Neural crest cell (in vitro differentiated cells): ENCODE measurements at regions not wholly inside any gene's neighbourhood (a gene's known extent, or its start where the extent isn't known, plus 50 kb on each side); places are given as distances from the start of the nearest gene placed in this dataset.

Experiments
- DNase-seq: peaks from one replicate; pipeline ENCODE4 v3.0.0; 2021; ENCODE audit warnings: low read depth, mixed read lengths, low spot score
- H3K27ac Mint-ChIP-seq: one replicate; pipeline ENCODE4 v1.8.0; 2021; ENCODE audit warnings: mild to moderate bottlenecking, mixed read lengths; ENCODE audit not compliant: unreplicated experiment
- H3K27me3 Mint-ChIP-seq: 2 replicates; pipeline ENCODE4 v1.8.0; 2021; ENCODE audit warnings: low read depth, mild to moderate bottlenecking, mixed read lengths
- H3K36me3 Mint-ChIP-seq: 2 replicates; pipeline ENCODE4 v1.8.0; 2021; ENCODE audit warnings: low read depth, mild to moderate bottlenecking, mixed read lengths
- H3K4me1 Mint-ChIP-seq: 2 replicates; pipeline ENCODE4 v1.8.0; 2021; ENCODE audit warnings: mixed read lengths
- H3K4me3 Mint-ChIP-seq: one replicate; pipeline ENCODE4 v1.8.0; 2021; ENCODE audit warnings: mild to moderate bottlenecking, mixed read lengths
- H3K9me3 Mint-ChIP-seq: 2 replicates; pipeline ENCODE4 v1.8.0; 2021; ENCODE audit warnings: mixed read lengths
- TF ChIP-seq, protein P1 (sequence below): fragments of 200-600 bp; sonication (generic); conservative IDR thresholded peaks from 2 replicates; pipeline ENCODE4 v1.5.0; 2021; ENCODE audit warnings: antibody characterized with exemption, mild to moderate bottlenecking

DNA sequence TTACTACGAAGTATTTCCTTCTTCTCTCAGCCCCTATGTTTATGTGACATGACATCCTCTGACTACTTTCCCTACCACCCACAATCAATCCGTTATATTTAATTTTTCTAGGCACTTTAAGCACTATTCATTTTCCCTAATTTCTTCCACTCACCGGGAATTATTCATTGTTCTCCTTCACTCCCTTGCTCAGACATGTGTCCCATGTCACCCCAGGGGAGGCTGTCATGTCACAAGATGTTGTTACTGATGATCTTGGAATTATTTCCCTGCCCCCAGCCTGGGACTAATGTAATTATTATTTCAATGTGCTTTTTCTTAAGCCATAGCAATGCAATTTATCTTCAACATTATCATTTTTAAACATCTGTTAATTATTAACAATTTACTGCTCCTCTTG lies 317.2 kb downstream of the PHF14 start:
- no peaks in the 10 kb centered on the region for H3K9me3 Mint-ChIP-seq
- TF ChIP-seq, protein P1, sequence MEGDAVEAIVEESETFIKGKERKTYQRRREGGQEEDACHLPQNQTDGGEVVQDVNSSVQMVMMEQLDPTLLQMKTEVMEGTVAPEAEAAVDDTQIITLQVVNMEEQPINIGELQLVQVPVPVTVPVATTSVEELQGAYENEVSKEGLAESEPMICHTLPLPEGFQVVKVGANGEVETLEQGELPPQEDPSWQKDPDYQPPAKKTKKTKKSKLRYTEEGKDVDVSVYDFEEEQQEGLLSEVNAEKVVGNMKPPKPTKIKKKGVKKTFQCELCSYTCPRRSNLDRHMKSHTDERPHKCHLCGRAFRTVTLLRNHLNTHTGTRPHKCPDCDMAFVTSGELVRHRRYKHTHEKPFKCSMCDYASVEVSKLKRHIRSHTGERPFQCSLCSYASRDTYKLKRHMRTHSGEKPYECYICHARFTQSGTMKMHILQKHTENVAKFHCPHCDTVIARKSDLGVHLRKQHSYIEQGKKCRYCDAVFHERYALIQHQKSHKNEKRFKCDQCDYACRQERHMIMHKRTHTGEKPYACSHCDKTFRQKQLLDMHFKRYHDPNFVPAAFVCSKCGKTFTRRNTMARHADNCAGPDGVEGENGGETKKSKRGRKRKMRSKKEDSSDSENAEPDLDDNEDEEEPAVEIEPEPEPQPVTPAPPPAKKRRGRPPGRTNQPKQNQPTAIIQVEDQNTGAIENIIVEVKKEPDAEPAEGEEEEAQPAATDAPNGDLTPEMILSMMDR: no peak
- H3K36me3 Mint-ChIP-seq: no peaks in the 10 kb centered on the region
- H3K27ac Mint-ChIP-seq: no peak overlapping the region
- DNase-seq: no peak
- no peaks in the 10 kb centered on the region for H3K27me3 Mint-ChIP-seq
- no peaks in the 10 kb centered on the region for H3K4me1 Mint-ChIP-seq
- H3K4me3 Mint-ChIP-seq: no peak overlapping the region

DNA sequence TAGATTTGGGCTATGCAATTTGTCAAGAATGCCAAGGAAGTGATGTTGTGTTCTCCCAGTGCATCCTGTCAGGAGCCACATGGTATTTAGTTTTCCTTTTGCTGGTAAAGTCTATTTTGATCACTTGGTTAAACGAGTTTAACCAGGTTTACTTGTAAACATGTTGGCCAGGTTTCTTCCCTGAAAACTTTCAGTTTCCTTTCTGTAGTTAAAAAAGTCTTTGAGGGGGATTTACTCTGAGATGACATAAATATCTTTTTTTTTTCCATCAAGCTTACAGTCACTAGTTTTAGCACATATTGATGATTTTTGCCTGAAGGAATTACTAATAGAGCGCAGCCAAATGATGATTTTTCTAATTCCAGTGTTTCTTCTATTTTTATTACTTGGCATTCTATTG lies 320.5 kb downstream of the PHF14 start:
- no peaks in the 10 kb centered on the region for H3K9me3 Mint-ChIP-seq
- no peak for DNase-seq
- TF ChIP-seq, protein P1: no peak

DNA sequence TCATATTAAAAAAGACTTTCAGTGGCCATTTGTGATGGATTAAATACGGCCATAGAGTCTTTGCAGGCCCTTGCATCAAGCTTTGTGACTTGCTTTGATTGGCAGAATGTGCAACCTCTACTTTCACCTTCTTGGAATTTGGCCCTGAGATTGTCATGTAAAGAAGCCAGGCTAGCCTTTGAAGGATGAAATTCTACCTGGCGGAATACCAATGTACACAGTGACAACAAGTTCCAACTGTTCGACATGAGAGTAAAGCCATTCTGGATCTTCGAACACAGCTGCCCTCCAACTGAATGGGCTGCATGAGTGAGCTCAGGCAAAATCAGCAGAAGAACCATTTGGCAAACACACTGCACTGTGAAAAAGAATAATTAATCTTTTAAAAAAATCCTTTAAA lies 321.3 kb downstream of the PHF14 start:
- H3K27ac Mint-ChIP-seq: no peak overlapping the region
- no peaks in the 10 kb centered on the region for H3K4me1 Mint-ChIP-seq
- H3K36me3 Mint-ChIP-seq: no peaks in the 10 kb centered on the region
- TF ChIP-seq, protein P1: no peak
- no peaks in the 10 kb centered on the region for H3K9me3 Mint-ChIP-seq
- H3K27me3 Mint-ChIP-seq: no peaks in the 10 kb centered on the region
- H3K4me3 Mint-ChIP-seq: no peak overlapping the region
- no peak for DNase-seq

More for the DNA sequence above, 320.5 kb downstream of the PHF14 start:
- H3K27ac Mint-ChIP-seq: no peak overlapping the region
- no peaks in the 10 kb centered on the region for H3K4me1 Mint-ChIP-seq
- no peaks in the 10 kb centered on the region for H3K36me3 Mint-ChIP-seq
- H3K27me3 Mint-ChIP-seq: no peaks in the 10 kb centered on the region
- H3K4me3 Mint-ChIP-seq: no peak overlapping the region

DNA sequence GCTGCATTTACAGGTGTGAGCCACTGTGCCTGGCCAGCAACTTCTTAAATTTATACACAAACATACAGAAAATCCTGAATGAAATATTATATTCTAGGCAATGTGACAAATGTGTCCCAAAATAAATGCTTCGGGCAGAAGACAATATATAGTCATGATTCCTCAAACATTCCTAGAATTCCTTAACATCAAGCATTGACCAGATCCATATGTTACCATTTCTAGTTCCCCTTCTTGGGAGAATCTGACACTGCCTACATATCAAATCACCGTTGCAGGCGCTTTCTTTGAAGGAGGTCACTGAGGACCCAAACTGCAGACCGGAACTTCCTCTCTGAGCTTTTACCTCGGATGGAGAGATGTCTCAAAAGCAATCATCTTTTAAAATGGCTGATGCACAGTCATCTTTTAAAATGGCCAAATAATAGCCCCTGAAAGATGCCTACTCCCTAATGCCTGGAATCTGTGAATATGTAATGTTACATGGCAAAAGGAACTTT lies 323.5 kb downstream of the PHF14 start:
- TF ChIP-seq, protein P1: no peak
- Mint-ChIP-seq H3K4me1 (no peaks in the 10 kb centered on the region), H3K27ac (no peak overlapping the region), H3K36me3 (no peaks in the 10 kb centered on the region), H3K4me3 (no peak overlapping the region), H3K27me3 (no peaks in the 10 kb centered on the region), H3K9me3 (peaks cover 2% of the 10 kb centered on the region)
- no peak for DNase-seq

DNA sequence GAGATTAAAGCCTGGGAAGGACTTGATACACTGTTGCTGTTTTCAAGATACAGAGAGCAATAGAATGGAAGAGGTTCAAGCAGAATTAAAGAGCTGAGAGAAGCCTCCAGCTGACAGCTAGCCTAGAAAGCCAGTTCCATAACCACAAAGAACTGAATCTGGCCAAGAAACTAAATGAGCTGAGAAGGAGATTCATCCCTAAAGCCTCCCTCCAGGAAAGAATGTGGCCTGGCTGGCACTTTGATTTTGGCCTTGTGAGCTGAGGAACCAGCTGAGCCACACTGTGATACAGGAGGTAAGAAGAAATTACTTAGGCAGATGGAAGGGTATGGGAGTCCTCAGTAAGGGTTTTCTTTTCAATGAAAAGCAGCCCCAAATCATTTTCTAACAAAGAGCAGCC lies 324.1 kb downstream of the PHF14 start:
- Mint-ChIP-seq H3K9me3 (peaks cover 5% of the 10 kb centered on the region), H3K27ac (no peak overlapping the region), H3K27me3 (no peaks in the 10 kb centered on the region), H3K4me3 (no peak overlapping the region), H3K36me3 (no peaks in the 10 kb centered on the region), H3K4me1 (no peaks in the 10 kb centered on the region)
- DNase-seq: no peak
- TF ChIP-seq, protein P1: no peak

DNA sequence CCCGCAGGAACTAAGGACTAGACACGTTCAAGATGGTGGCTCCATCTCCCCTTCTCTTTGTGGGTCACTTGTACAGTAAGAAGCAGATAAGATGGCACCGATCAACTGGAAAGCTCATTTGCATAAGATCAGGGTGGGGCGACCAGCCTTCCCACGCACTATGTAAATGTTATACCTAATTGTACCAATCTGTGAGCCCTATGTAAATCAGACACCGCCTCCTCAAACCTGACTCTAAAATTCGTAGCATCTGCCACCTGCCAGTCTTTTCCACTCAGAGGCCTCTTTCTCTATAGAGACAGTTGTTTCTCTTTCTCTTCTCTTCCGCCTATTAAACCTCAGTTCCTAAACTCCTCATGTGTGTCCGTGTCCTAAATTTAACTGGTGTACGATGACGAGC lies 324.5 kb downstream of the PHF14 start:
- no peak for DNase-seq
- Mint-ChIP-seq H3K27ac (no peak overlapping the region), H3K9me3 (peaks cover 7% of the 10 kb centered on the region), H3K4me1 (no peaks in the 10 kb centered on the region), H3K4me3 (no peak overlapping the region), H3K27me3 (no peaks in the 10 kb centered on the region), H3K36me3 (no peaks in the 10 kb centered on the region)
- TF ChIP-seq, protein P1: no peak
